ENCODE measurements at regions not wholly inside any gene's neighbourhood (a gene's known extent, or its start where the extent isn't known, plus 50 kb on each side); places are given as distances from the start of the nearest gene placed in this dataset.

- no peak overlapping the region for H3K27ac ChIP-seq
- no peak for TF ChIP-seq CTCF (IDR thresholded peaks at IDR 0.05)
These were observed 106.8 kb upstream of the C1orf21 start for GRCh38 chr1:184279911-184280458.

GRCh38 chr1:184283999-184284398, 102.8 kb upstream of the C1orf21 start:
- TF ChIP-seq CTCF (IDR thresholded peaks at IDR 0.05) = no peak
- DNase-seq (ENCODE audit: low spot score) = no peak
- Histone ChIP-seq H3K4me3 (no peak overlapping the region), H3K36me3 (no peaks in the 10 kb centered on the region), H3K27me3 (no peaks in the 10 kb centered on the region), H3K4me1 (no peaks in the 10 kb centered on the region), H3K27ac (peak overlapping the region; percentile 63 to 72), H3K9me3 (no peaks in the 10 kb centered on the region)

More at GRCh38 chr1:184279911-184280458, 106.8 kb upstream of the C1orf21 start:
- Histone ChIP-seq H3K27me3 (no peaks in the 10 kb centered on the region), H3K36me3 (no peaks in the 10 kb centered on the region), H3K4me1 (no peaks in the 10 kb centered on the region), H3K9me3 (peaks cover 0 to 5% of the 10 kb centered on the region in 2 donors), H3K4me3 (no peak overlapping the region)
- no peak for DNase-seq (ENCODE audit: low spot score)

- no peaks in the 10 kb centered on the region for H3K4me1 ChIP-seq
- no peaks in the 10 kb centered on the region for H3K9me3 ChIP-seq
- no peak for DNase-seq (ENCODE audit: low spot score)
- TF ChIP-seq CTCF (IDR thresholded peaks at IDR 0.05) = no peak
- no peaks in the 10 kb centered on the region for H3K36me3 ChIP-seq
- no peaks in the 10 kb centered on the region for H3K27me3 ChIP-seq
- no peak overlapping the region for H3K4me3 ChIP-seq
- peak overlapping the region; percentile 63 to 72 for H3K27ac ChIP-seq
These were observed 101.9 kb upstream of the C1orf21 start for GRCh38 chr1:184284900-184285299.

GRCh38 chr1:184285401-184286087, 101.3 kb upstream of the C1orf21 start:
- Histone ChIP-seq H3K4me3 (no peak overlapping the region), H3K27me3 (no peaks in the 10 kb centered on the region), H3K4me1 (no peaks in the 10 kb centered on the region), H3K36me3 (no peaks in the 10 kb centered on the region), H3K9me3 (no peaks in the 10 kb centered on the region), H3K27ac (peak overlapping the region in 1 of 2 donors; percentile 72)
- no peak for DNase-seq (ENCODE audit: low spot score)
- no peak for TF ChIP-seq CTCF (IDR thresholded peaks at IDR 0.05)

GRCh38 chr1:184287001-184287400, 99.8 kb upstream of the C1orf21 start:
- TF ChIP-seq CTCF (IDR thresholded peaks at IDR 0.05) = no peak
- DNase-seq (ENCODE audit: low spot score) = no peak
- no peaks in the 10 kb centered on the region for H3K9me3 ChIP-seq
- no peaks in the 10 kb centered on the region for H3K4me1 ChIP-seq
- H3K27me3 ChIP-seq = no peaks in the 10 kb centered on the region
- H3K4me3 ChIP-seq = no peak overlapping the region
- no peaks in the 10 kb centered on the region for H3K36me3 ChIP-seq
- no peak overlapping the region for H3K27ac ChIP-seq
